AG09319 (cell line): ENCODE measurements at regions not wholly inside any gene's neighbourhood (a gene's known extent, or its start where the extent isn't known, plus 50 kb on each side); places are given as distances from the start of the nearest gene placed in this dataset.

ENCODE experiments used
- DNase-seq: peaks from one replicate; pipeline ENCODE4 v3.0.0-alpha.2; 2010; ENCODE audit warnings: low read depth; ENCODE audit errors: extremely low read depth
- CTCF ChIP-seq: IDR thresholded peaks from 2 replicates; pipeline ENCODE4 v1.5.1; 2011; ENCODE audit warnings: low read depth, mild to moderate bottlenecking, inconsistent platforms, low read length, moderate library complexity

- DNase-seq = no peak
- TF ChIP-seq CTCF = no peak
Measured at GRCh38 chr3:135539854-135540253, 425.7 kb upstream of the PPP2R3A start.

- no peak for TF ChIP-seq CTCF
- no peak for DNase-seq
Measured at GRCh38 chr3:135549928-135550494, 415.5 kb upstream of the PPP2R3A start.

GRCh38 chr3:135556174-135556573, 409.4 kb upstream of the PPP2R3A start:
- DNase-seq = no peak
- TF ChIP-seq CTCF = no peak

- TF ChIP-seq CTCF = no peak
- no peak for DNase-seq
Measured at GRCh38 chr3:135558150-135558783, 407.3 kb upstream of the PPP2R3A start.

GRCh38 chr3:135558906-135559305, 406.6 kb upstream of the PPP2R3A start:
- no peak for TF ChIP-seq CTCF

GRCh38 chr3:135559802-135560201, 405.7 kb upstream of the PPP2R3A start:
- no peak for DNase-seq
- TF ChIP-seq CTCF = no peak

More at GRCh38 chr3:135558906-135559305, 406.6 kb upstream of the PPP2R3A start:
- DNase-seq = no peak

DNA sequence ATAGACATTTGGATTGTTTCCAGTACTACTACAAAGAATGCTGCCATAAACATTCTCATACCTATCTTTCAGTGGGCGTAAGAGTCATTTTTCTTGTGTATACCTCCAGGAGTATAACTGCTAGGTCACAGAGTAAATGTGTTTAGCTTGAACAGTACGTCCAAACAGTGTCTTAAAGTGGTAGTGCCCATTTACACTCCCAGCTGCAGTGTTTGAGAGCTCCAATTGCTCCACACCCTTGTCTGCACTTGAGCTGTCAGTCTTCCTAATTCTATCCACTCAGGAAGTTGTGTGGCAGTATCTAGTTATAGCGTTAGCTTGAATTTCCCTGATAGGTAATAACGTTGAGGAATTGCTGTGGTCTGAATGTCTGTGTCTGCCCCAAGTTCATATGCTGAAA, 404.7 kb upstream of the PPP2R3A start:
- TF ChIP-seq CTCF = no peak
- DNase-seq = no peak
